Tibial nerve (tissue), 4 donors: ENCODE measurements at regions not wholly inside any gene's neighbourhood (a gene's known extent, or its start where the extent isn't known, plus 50 kb on each side); places are given as distances from the start of the nearest gene placed in this dataset.
"Not testable (repeated sequence)": the region's sequence is repeated elsewhere in the genome, so short reads cannot be mapped to it uniquely, and the experiment has no call there.

Experiments used
- DNase-seq, 2 donors: peaks; one replicate each; pipeline ENCODE4 v3.0.0-alpha.2; 2019; ENCODE audit warnings: low spot score in 2 of 2
- H3K27ac ChIP-seq, 4 donors: fragments of 200-600 bp; sonication (generic) in 3 of 4; one replicate each; pipeline ENCODE4 v1.5.1; 2017 to 2019; ENCODE audit warnings: mild to moderate bottlenecking in 1 of 4
- H3K27me3 ChIP-seq, 2 donors: fragments of 200-600 bp; sonication (generic) in 1 of 2; one replicate each; pipeline versions ENCODE4 v1.5.1 to v1.6.0; 2017 to 2019
- H3K36me3 ChIP-seq, 3 donors: fragments of 200-600 bp; sonication (generic); one replicate each; pipeline ENCODE4 v1.5.1; 2018 to 2019
- H3K4me1 ChIP-seq, 4 donors: fragments of 200-600 bp; sonication (generic) in 3 of 4; one replicate each; pipeline ENCODE4 v1.5.1; 2017 to 2019
- H3K4me3 ChIP-seq, 4 donors: fragments of 200-600 bp; sonication (generic) in 3 of 4; one replicate each; pipeline ENCODE4 v1.5.1; 2017 to 2019; ENCODE audit warnings: mild to moderate bottlenecking in 1 of 4, moderate library complexity in 1 of 4
- H3K9me3 ChIP-seq, 4 donors: fragments of 200-600 bp; sonication (generic) in 3 of 4; one replicate each; pipeline ENCODE4 v1.5.1; 2017 to 2019
- CTCF ChIP-seq, 5 experiments: fragments of 200-600 bp in 3 of 5; fragments of 450-650 bp in 2 of 5; sonication (generic) in 3 of 5; IDR thresholded peaks; one replicate each; pipeline ENCODE4 v1.5.1; 2016 to 2019; ENCODE audit warnings: antibody characterized with exemption in 5 of 5, mild to moderate bottlenecking in 3 of 5, moderate library complexity in 2 of 5
- EP300 ChIP-seq, 2 donors: sonication (generic); formaldehyde crosslinking; IDR thresholded peaks; one replicate each; pipeline ENCODE4 v1.6.1; 2017; ENCODE audit warnings: antibody characterized with exemption in 2 of 2, mild to moderate bottlenecking in 1 of 2
- POLR2A ChIP-seq, 2 donors: fragments of 450-650 bp; IDR thresholded peaks; one replicate each; pipeline ENCODE4 v1.6.1; 2017; ENCODE audit warnings: antibody characterized with exemption in 2 of 2, mild to moderate bottlenecking in 2 of 2, moderate library complexity in 2 of 2
- WGBS, 2 donors: methylation state at CpG; one replicate each; pipeline ENCODE4 v1.1.5; 2018; 5-methylcytosine and 5-hydroxymethylcytosine counted together

DNA sequence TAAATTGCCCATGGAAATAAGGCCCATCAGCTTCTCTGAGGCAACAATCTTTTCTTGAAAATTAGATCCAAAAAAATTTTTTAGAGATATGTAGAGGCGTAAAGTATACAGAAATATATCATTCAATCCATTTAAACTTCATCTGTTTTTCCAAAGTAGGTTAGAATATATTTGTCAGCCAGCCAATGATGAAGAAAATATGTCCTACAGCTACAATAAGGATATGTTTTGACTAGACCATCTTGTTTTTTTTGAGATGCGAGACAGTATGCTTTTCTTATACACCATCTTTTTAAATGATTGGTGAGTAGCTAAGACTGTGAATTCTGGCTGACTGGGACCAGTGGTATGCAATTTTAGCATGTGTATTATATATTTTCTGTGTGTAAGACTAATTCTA, 630.4 kb upstream of the CNTN5 start:
- no peaks in the 10 kb centered on the region for H3K4me1 ChIP-seq
- H3K4me3 ChIP-seq = no peak overlapping the region
- H3K27ac ChIP-seq = no peak overlapping the region
- no peak for DNase-seq
- no peak for TF ChIP-seq CTCF (IDR thresholded peaks at IDR 0.05)
- no peak for TF ChIP-seq POLR2A (IDR thresholded peaks at IDR 0.05)
- TF ChIP-seq EP300 (IDR thresholded peaks at IDR 0.05) = no peak
- H3K9me3 ChIP-seq = no peaks in the 10 kb centered on the region
- no peaks in the 10 kb centered on the region for H3K27me3 ChIP-seq
- H3K36me3 ChIP-seq = no peaks in the 10 kb centered on the region
- 83 to 87% methylated on average over 2 of the region's 2 CpGs for WGBS, 2 donors

- not testable (repeated sequence) for H3K36me3 ChIP-seq, H3K4me3 ChIP-seq, H3K4me1 ChIP-seq, H3K9me3 ChIP-seq, DNase-seq, H3K27ac ChIP-seq, H3K27me3 ChIP-seq
- WGBS, 2 donors = 88 to 91% methylated on average over 4 of the region's 4 CpGs
Observed at GRCh38 chr11:98394500-98394899, 626.2 kb upstream of the CNTN5 start.

DNA sequence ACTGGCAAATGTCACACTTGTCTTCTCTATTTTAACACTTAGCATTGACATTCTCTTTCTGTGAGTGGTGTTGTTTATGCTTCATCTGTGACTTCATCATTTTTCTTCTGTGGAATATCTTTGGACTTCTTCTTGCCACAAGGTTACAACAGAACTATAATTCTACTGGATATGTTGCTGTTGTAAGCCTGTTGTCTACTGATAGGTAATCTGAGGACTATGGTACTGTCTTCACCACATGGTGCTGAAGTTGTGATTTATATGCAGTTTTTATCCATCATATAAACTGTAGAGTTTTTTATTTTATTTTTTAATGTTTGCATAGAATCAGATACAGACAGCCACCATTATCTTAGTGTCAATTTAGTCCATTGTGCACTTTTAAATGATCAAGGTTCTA, 622.2 kb upstream of the CNTN5 start:
- H3K27me3 ChIP-seq = no peaks in the 10 kb centered on the region
- no peaks in the 10 kb centered on the region for H3K4me1 ChIP-seq
- no peaks in the 10 kb centered on the region for H3K36me3 ChIP-seq

DNA sequence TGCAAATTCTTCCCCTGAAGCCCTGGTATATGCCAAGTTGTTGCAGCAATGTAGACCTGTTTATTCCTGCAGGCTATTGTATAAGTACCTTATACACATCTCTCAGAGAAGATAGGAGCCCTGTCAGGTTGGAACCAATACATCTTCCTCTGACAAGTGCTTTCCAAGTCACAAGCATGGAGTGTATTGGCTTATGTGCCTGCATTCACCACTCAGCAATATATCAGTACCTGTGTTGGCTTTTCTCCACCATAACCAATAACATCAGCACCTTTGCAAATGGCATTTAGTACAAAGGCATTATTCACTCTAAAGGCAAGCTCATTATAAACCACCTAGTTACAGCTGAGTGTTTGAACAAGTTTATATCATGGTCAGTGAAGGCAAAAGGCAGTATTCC, 611.7 kb upstream of the CNTN5 start:
- TF ChIP-seq EP300 (IDR thresholded peaks at IDR 0.05) (no peak), CTCF (IDR thresholded peaks at IDR 0.05) (no peak), POLR2A (IDR thresholded peaks at IDR 0.05) (no peak)
- no peaks in the 10 kb centered on the region for H3K36me3 ChIP-seq
- no peak overlapping the region for H3K27ac ChIP-seq
- H3K9me3 ChIP-seq = no peaks in the 10 kb centered on the region
- no peaks in the 10 kb centered on the region for H3K4me1 ChIP-seq
- H3K27me3 ChIP-seq = no peaks in the 10 kb centered on the region
- no peak for DNase-seq
- H3K4me3 ChIP-seq = no peak overlapping the region

More for the DNA sequence above, 622.2 kb upstream of the CNTN5 start:
- TF ChIP-seq EP300 (IDR thresholded peaks at IDR 0.05) (no peak), CTCF (IDR thresholded peaks at IDR 0.05) (no peak), POLR2A (IDR thresholded peaks at IDR 0.05) (no peak)
- no peak for DNase-seq
- H3K27ac ChIP-seq = no peak overlapping the region
- H3K9me3 ChIP-seq = no peaks in the 10 kb centered on the region
- H3K4me3 ChIP-seq = no peak overlapping the region

GRCh38 chr11:98411777-98412176, 609.0 kb upstream of the CNTN5 start:
- H3K27me3 ChIP-seq = no peaks in the 10 kb centered on the region
- DNase-seq = no peak
- H3K36me3 ChIP-seq = no peaks in the 10 kb centered on the region
- no peaks in the 10 kb centered on the region for H3K9me3 ChIP-seq
- no peak for TF ChIP-seq EP300 (IDR thresholded peaks at IDR 0.05)
- no peak for TF ChIP-seq POLR2A (IDR thresholded peaks at IDR 0.05)
- no peak for TF ChIP-seq CTCF (IDR thresholded peaks at IDR 0.05)
- H3K27ac ChIP-seq = no peak overlapping the region
- H3K4me3 ChIP-seq = no peak overlapping the region
- no peaks in the 10 kb centered on the region for H3K4me1 ChIP-seq
- 60 to 63% methylated on average over 3 of the region's 3 CpGs for WGBS, 2 donors

DNA sequence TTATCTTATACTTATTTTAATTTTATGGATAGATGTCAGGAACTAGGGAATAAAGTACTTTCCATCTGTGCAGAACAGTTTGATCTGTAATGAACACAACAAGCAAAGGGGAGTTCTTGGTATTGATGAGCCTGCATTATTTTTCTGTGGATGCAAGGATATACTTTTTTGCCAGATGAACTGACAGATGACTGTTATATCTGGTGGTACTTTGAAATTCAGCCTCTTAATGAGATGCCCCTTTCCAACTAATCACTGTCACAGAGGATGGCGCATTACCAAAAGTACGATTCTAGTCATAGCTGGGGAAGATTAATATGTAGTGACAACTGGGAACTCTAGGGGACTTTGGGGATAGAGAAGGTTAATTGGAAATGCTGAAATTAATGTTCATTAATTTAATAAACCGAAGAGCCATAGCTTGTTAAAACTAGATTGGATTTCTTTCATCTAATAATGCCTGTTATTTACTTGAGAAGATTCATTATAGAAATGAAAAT, 603.4 kb upstream of the CNTN5 start:
- Histone ChIP-seq H3K9me3 (peaks cover 0 to 5% (median 0%) of the 10 kb centered on the region in 4 donors), H3K4me3 (no peak overlapping the region), H3K27ac (no peak overlapping the region), H3K4me1 (no peaks in the 10 kb centered on the region), H3K36me3 (no peaks in the 10 kb centered on the region), H3K27me3 (no peaks in the 10 kb centered on the region)
- WGBS, 2 donors = 88% methylated on average over 3 of the region's 3 CpGs
- TF ChIP-seq EP300 (IDR thresholded peaks at IDR 0.05) = no peak
- no peak for TF ChIP-seq POLR2A (IDR thresholded peaks at IDR 0.05)
- no peak for TF ChIP-seq CTCF (IDR thresholded peaks at IDR 0.05)
- DNase-seq = no peak
